SK-N-SH (cell line): ENCODE measurements at regions not wholly inside any gene's neighbourhood (a gene's known extent, or its start where the extent isn't known, plus 50 kb on each side); places are given as distances from the start of the nearest gene placed in this dataset.

ENCODE experiments used
- CTCF ChIA-PET: fragments of 300-600, 350-600 bp; formaldehyde crosslinking; extraction: SDS; loops from one replicate; lab custom pipeline; 2021; lab: Yijun Ruan, JAX
- POLR2A ChIA-PET: fragments of 350-600 bp; sonication (Branson Sonifier 250); formaldehyde crosslinking; extraction: SDS; loops from one replicate; lab custom pipeline; 2020; ENCODE audit warnings: antibody characterized with exemption, inconsistent platforms; lab: Yijun Ruan, JAX
- DNase-seq: peaks from one replicate; pipeline ENCODE4 v3.0.0; 2012
- H2AFZ ChIP-seq: fragments of 200-600 bp; sonication (generic); 2 replicates; pipeline ENCODE4 v1.8.1; 2016; ENCODE audit warnings: antibody characterized with exemption, mild to moderate bottlenecking, low read depth
- H3F3A ChIP-seq: fragments of 200-600 bp; sonication (generic); replicated peaks from 2 replicates; pipeline ENCODE3; 2016; ENCODE audit warnings: antibody characterized with exemption, mild to moderate bottlenecking; ENCODE audit not compliant: insufficient read depth
- H3K27ac ChIP-seq, 2 experiments: fragments of 200-500 bp in 1 of 2; fragments of 200-600 bp in 1 of 2; sonication (Bioruptor generic) in 1 of 2; sonication (generic), shearing (Covaris generic) in 1 of 2; 2 replicates each; pipeline versions ENCODE4 v1.5.1 to v1.6.1; 2014 to 2016; ENCODE audit warnings: low read depth in 2 of 2, inconsistent platforms in 1 of 2, low read length in 1 of 2, mild to moderate bottlenecking in 1 of 2, mixed read lengths in 1 of 2
- H3K27me3 ChIP-seq: fragments of 200-600 bp; sonication (generic), shearing (Covaris generic); 2 replicates; pipeline ENCODE4 v1.6.1; 2016; ENCODE audit warnings: mixed run types; ENCODE audit not compliant: insufficient read depth
- H3K36me3 ChIP-seq, 2 experiments: fragments of 200-500 bp in 1 of 2; fragments of 200-600 bp in 1 of 2; sonication (Bioruptor generic) in 1 of 2; sonication (generic) in 1 of 2; replicated peaks in 1 of 2; 2 replicates each; pipeline versions ENCODE3 to v1.5.1; 2014 to 2016; ENCODE audit warnings: low read length in 1 of 2, mild to moderate bottlenecking in 1 of 2; ENCODE audit not compliant: insufficient read depth in 2 of 2, control insufficient read depth in 1 of 2
- H3K4me1 ChIP-seq, 2 experiments: fragments of 200-500 bp in 1 of 2; fragments of 200-600 bp in 1 of 2; sonication (Bioruptor generic) in 1 of 2; sonication (generic), shearing (Covaris generic) in 1 of 2; 2 replicates each; pipeline versions ENCODE4 v1.5.1 to v1.6.1; 2014 to 2016; ENCODE audit warnings: low read depth in 1 of 2, low read length in 1 of 2, mixed run types in 1 of 2; ENCODE audit not compliant: insufficient read depth in 2 of 2, control insufficient read depth in 1 of 2
- H3K4me2 ChIP-seq: fragments of 200-600 bp; sonication (generic), shearing (Covaris generic); 2 replicates; pipeline ENCODE4 v1.6.1; 2017; ENCODE audit warnings: mixed run types
- H3K4me3 ChIP-seq, 2 experiments: fragments of 200-500 bp in 1 of 2; fragments of 200-600 bp in 1 of 2; sonication (Bioruptor generic) in 1 of 2; sonication (generic), shearing (Covaris generic) in 1 of 2; 2 replicates each; pipeline versions ENCODE4 v1.5.1 to v1.8.1; 2014 to 2016; ENCODE audit warnings: low read depth in 2 of 2, inconsistent platforms in 1 of 2, low read length in 1 of 2, mild to moderate bottlenecking in 1 of 2, mixed read lengths in 1 of 2, moderate library complexity in 1 of 2
- H3K79me2 ChIP-seq: fragments of 200-600 bp; sonication (generic); 2 replicates; pipeline ENCODE4 v1.8.1; 2017; ENCODE audit warnings: mild to moderate bottlenecking; ENCODE audit not compliant: insufficient read depth
- H3K9ac ChIP-seq: fragments of 200-600 bp; sonication (generic); 2 replicates; pipeline ENCODE4 v1.6.1; 2017; ENCODE audit warnings: mixed run types
- H3K9me2 ChIP-seq: fragments of 200-600 bp; sonication (generic); 2 replicates; pipeline ENCODE4 v1.6.1; 2017; ENCODE audit warnings: mixed run types
- H3K9me3 ChIP-seq: fragments of 200-600 bp; sonication (generic); 2 replicates; pipeline ENCODE4 v1.6.1; 2017; ENCODE audit warnings: mixed run types, mild to moderate bottlenecking, moderate library complexity
- H4K20me1 ChIP-seq: fragments of 200-600 bp; sonication (generic); 2 replicates; pipeline ENCODE4 v1.6.1; 2017; ENCODE audit warnings: mild to moderate bottlenecking, mixed run types; ENCODE audit not compliant: insufficient read depth
- CTCF ChIP-seq: fragments of 200-600 bp; sonication (generic); IDR thresholded peaks from 2 replicates; pipeline ENCODE4 v1.6.1; 2017; ENCODE audit warnings: antibody characterized with exemption, mild to moderate bottlenecking, moderate library complexity
- FOXM1 ChIP-seq: IDR thresholded peaks from 2 replicates; pipeline ENCODE4 v1.4.0; 2012; ENCODE audit warnings: low read depth, mild to moderate bottlenecking
- GABPA ChIP-seq: IDR thresholded peaks from 2 replicates; pipeline ENCODE4 v1.4.0; 2012; ENCODE audit warnings: low read depth, mild to moderate bottlenecking
- GATA2 ChIP-seq: sonication (generic); formaldehyde crosslinking; IDR thresholded peaks from 2 replicates; pipeline ENCODE4 v1.5.0; 2020; ENCODE audit warnings: mild to moderate bottlenecking, missing genetic modification reagents
- JUND ChIP-seq: IDR thresholded peaks from 2 replicates; pipeline ENCODE4 v1.4.0; 2012
- NFIC ChIP-seq: IDR thresholded peaks from 2 replicates; pipeline ENCODE4 v1.4.0; 2012; ENCODE audit warnings: borderline replicate concordance
- POLR2AphosphoS5 ChIP-seq: IDR thresholded peaks from 2 replicates; pipeline ENCODE4 v1.6.1; 2012; ENCODE audit warnings: low read depth, low read length
- REST ChIP-seq: IDR thresholded peaks from 2 replicates; pipeline ENCODE4 v1.6.1; 2012; ENCODE audit warnings: mild to moderate bottlenecking, low read depth, low read length, moderate library complexity
- RXRA ChIP-seq: IDR thresholded peaks from 2 replicates; pipeline ENCODE4 v1.4.0; 2012; ENCODE audit warnings: low read depth, mild to moderate bottlenecking, borderline replicate concordance
- SMC3 ChIP-seq: IDR thresholded peaks from 2 replicates; pipeline ENCODE4 v1.6.1; 2012; ENCODE audit warnings: low read depth, low read length, improper control_type of control experiment
- TAF1 ChIP-seq: IDR thresholded peaks from 2 replicates; pipeline ENCODE4 v1.6.1; 2012; ENCODE audit warnings: low read depth, mild to moderate bottlenecking, low read length, moderate library complexity, borderline replicate concordance
- TEAD4 ChIP-seq: IDR thresholded peaks from 2 replicates; pipeline ENCODE4 v1.4.0; 2012; ENCODE audit warnings: mild to moderate bottlenecking, borderline replicate concordance; ENCODE audit not compliant: insufficient read depth
- ZBTB33 ChIP-seq: IDR thresholded peaks from 2 replicates; pipeline ENCODE4 v1.4.0; 2012; ENCODE audit warnings: low read depth, borderline replicate concordance
- WGBS: methylation state at CpG from one replicate; pipeline ENCODE4 v1.1.6; 2017; ENCODE audit warnings: low lambda C conversion rate; 5-methylcytosine and 5-hydroxymethylcytosine counted together

GRCh38 chr2:175432793-175433192 is 251.3 kb upstream of the ATP5MC3 start:
- Histone ChIP-seq H3K27ac (no peak overlapping the region), H3F3A (no peaks in the 10 kb centered on the region), H3K4me3 (no peak overlapping the region), H3K9me3 (no peaks in the 10 kb centered on the region)
- TF ChIP-seq TEAD4 (no peak), TAF1 (no peak), REST (no peak), JUND (no peak), ZBTB33 (no peak), CTCF (no peak), SMC3 (no peak), POLR2AphosphoS5 (no peak)
- TF ChIP-seq, all 33 proteins: peak for 0
- no peaks in the 10 kb centered on the region for H3K36me3 ChIP-seq
- ChIA-PET CTCF (interaction anchor here (0.7 to 1.4 kb wide), 2 partner anchors 18 to 48 kb away, joined by 4 read pairs; no protein-coding TSS in a partner anchor), POLR2A (no interaction called here)
- H3K9me2 ChIP-seq = no peaks in the 10 kb centered on the region
- H3K4me2 ChIP-seq = no peak overlapping the region
- H3K79me2 ChIP-seq = no peaks in the 10 kb centered on the region
- no peaks in the 10 kb centered on the region for H3K27me3 ChIP-seq
- no peak overlapping the region for H2AFZ ChIP-seq
- peaks cover 7% of the 10 kb centered on the region in 2 experiments; a peak in 3 of 4 replicates for H3K4me1 ChIP-seq
- WGBS = 49% methylated on average over 2 of the region's 2 CpGs
- DNase-seq = no peak
- no peaks in the 10 kb centered on the region for H4K20me1 ChIP-seq
- no peak overlapping the region for H3K9ac ChIP-seq

- no peaks in the 10 kb centered on the region for H3K9me2 ChIP-seq
- H3F3A ChIP-seq = no peaks in the 10 kb centered on the region
- WGBS = 38% methylated on average over 5 of the region's 5 CpGs
- no peaks in the 10 kb centered on the region for H3K79me2 ChIP-seq
- CTCF ChIA-PET = interaction anchor here (0.6 to 1.4 kb wide), 5 partner anchors 8 to 653 kb away, joined by 3 to 4 read pairs (median 3); no protein-coding TSS in a partner anchor
- no peak overlapping the region; a peak in 1 of 4 replicates for H3K27ac ChIP-seq
- H3K9ac ChIP-seq = no peak overlapping the region
- H3K9me3 ChIP-seq = no peaks in the 10 kb centered on the region
- POLR2A ChIA-PET = no interaction called here
- H2AFZ ChIP-seq = no peak overlapping the region
- no peak for DNase-seq
- TF ChIP-seq GATA2 (no peak), POLR2AphosphoS5 (no peak), RXRA (no peak), TEAD4 (no peak), GABPA (no peak), FOXM1 (no peak), NFIC (no peak)
- peaks cover 7% of the 10 kb centered on the region in 2 experiments; a peak in 3 of 4 replicates for H3K4me1 ChIP-seq
- H3K27me3 ChIP-seq = no peaks in the 10 kb centered on the region
- H3K36me3 ChIP-seq = no peaks in the 10 kb centered on the region
- H3K4me3 ChIP-seq = no peak overlapping the region
- no peak overlapping the region for H3K4me2 ChIP-seq
- no peaks in the 10 kb centered on the region for H4K20me1 ChIP-seq
Measured at GRCh38 chr2:175432021-175432420, 250.5 kb upstream of the ATP5MC3 start.
